HG03108 (cell line): ENCODE measurements at regions not wholly inside any gene's neighbourhood (a gene's known extent, or its start where the extent isn't known, plus 50 kb on each side); places are given as distances from the start of the nearest gene placed in this dataset.
"Not testable (repeated sequence)": the region's sequence is repeated elsewhere in the genome, so short reads cannot be mapped to it uniquely, and the experiment has no call there.

Experiments used
- ATAC-seq: cut with Tn5 transposase; IDR thresholded peaks from one replicate; pipeline ENCODE4 v1.9.1; 2021; ENCODE audit warnings: moderate library complexity; ENCODE audit not compliant: unreplicated experiment

GRCh38 chr14:106651016-106651415, 1124.6 kb downstream of the TMEM121 start:
- ATAC-seq, result no peak

- ATAC-seq, result no peak
Measured at GRCh38 chr14:106652494-106652893, 1126.1 kb downstream of the TMEM121 start.

GRCh38 chr14:106657460-106657859, 1131.1 kb downstream of the TMEM121 start:
- no peak for ATAC-seq

- ATAC-seq, result not testable (repeated sequence)
Measured at GRCh38 chr14:106658066-106658860, 1131.9 kb downstream of the TMEM121 start.

GRCh38 chr14:106661561-106661960, 1135.2 kb downstream of the TMEM121 start:
- ATAC-seq, result peak; percentile 50

- ATAC-seq, result no peak
Measured at GRCh38 chr14:106662936-106663550, 1136.7 kb downstream of the TMEM121 start.

GRCh38 chr14:106663805-106664410, 1137.5 kb downstream of the TMEM121 start:
- ATAC-seq, result not testable (repeated sequence)

- ATAC-seq, result no peak
Measured at GRCh38 chr14:106665814-106666213, 1139.4 kb downstream of the TMEM121 start.

- no peak for ATAC-seq
Measured at GRCh38 chr14:106666341-106666740, 1140.0 kb downstream of the TMEM121 start.

- ATAC-seq, result no peak
Measured at GRCh38 chr14:106670011-106670410, 1143.6 kb downstream of the TMEM121 start.

- ATAC-seq, result not testable (repeated sequence)
Measured at GRCh38 chr14:106674093-106674492, 1147.7 kb downstream of the TMEM121 start.

- not testable (repeated sequence) for ATAC-seq
Measured at GRCh38 chr14:106674509-106675125, 1148.2 kb downstream of the TMEM121 start.

GRCh38 chr14:106675716-106676115, 1149.3 kb downstream of the TMEM121 start:
- not testable (repeated sequence) for ATAC-seq

- no peak for ATAC-seq
Measured at GRCh38 chr14:106679776-106680175, 1153.4 kb downstream of the TMEM121 start.

GRCh38 chr14:106681161-106681560, 1154.8 kb downstream of the TMEM121 start:
- ATAC-seq, result no peak

- ATAC-seq, result no peak
Measured at GRCh38 chr14:106681568-106681967, 1155.2 kb downstream of the TMEM121 start.

GRCh38 chr14:106683631-106684030, 1157.2 kb downstream of the TMEM121 start:
- ATAC-seq, result no peak

GRCh38 chr14:106686533-106686932, 1160.2 kb downstream of the TMEM121 start:
- ATAC-seq, result no peak

GRCh38 chr14:106690333-106690891, 1164.0 kb downstream of the TMEM121 start:
- ATAC-seq, result no peak

- ATAC-seq, result peak; percentile 47
Measured at GRCh38 chr14:106691601-106692291, 1165.4 kb downstream of the TMEM121 start.
